GM23248 (cell line): ENCODE measurements at regions not wholly inside any gene's neighbourhood (a gene's known extent, or its start where the extent isn't known, plus 50 kb on each side); places are given as distances from the start of the nearest gene placed in this dataset.

Source experiments
- DNase-seq: peaks from one replicate; pipeline ENCODE4 v3.0.0-alpha.2; 2015
- H2AFZ ChIP-seq: fragments of 200-600 bp; sonication (generic); 2 replicates; pipeline ENCODE4 v1.6.1; 2016; ENCODE audit warnings: antibody characterized with exemption
- H3F3A ChIP-seq: fragments of 200-600 bp; sonication (generic); 2 replicates; pipeline ENCODE4 v1.6.1; 2016; ENCODE audit warnings: mild to moderate bottlenecking, antibody characterized with exemption, mixed run types; ENCODE audit not compliant: insufficient read depth
- H3K27ac ChIP-seq: fragments of 200-600 bp; sonication (generic); 2 replicates; pipeline ENCODE4 v1.5.1; 2016; ENCODE audit warnings: mild to moderate bottlenecking
- H3K27me3 ChIP-seq: fragments of 200-600 bp; sonication (generic); replicated peaks from 2 replicates; pipeline ENCODE4 v1.6.1; 2016; ENCODE audit warnings: mild to moderate bottlenecking; ENCODE audit not compliant: insufficient read depth
- H3K36me3 ChIP-seq: fragments of 200-600 bp; sonication (generic); 2 replicates; pipeline ENCODE4 v1.6.1; 2016; ENCODE audit warnings: low read depth, mild to moderate bottlenecking
- H3K4me1 ChIP-seq: fragments of 200-600 bp; sonication (generic); 2 replicates; pipeline ENCODE4 v1.6.1; 2016; ENCODE audit warnings: mild to moderate bottlenecking; ENCODE audit not compliant: insufficient read depth
- H3K4me2 ChIP-seq: fragments of 200-600 bp; sonication (generic); one replicate; pipeline ENCODE4 v1.6.1; 2016; ENCODE audit warnings: mild to moderate bottlenecking; ENCODE audit not compliant: unreplicated experiment
- H3K4me3 ChIP-seq: fragments of 200-600 bp; sonication (generic); 2 replicates; pipeline ENCODE4 v1.5.1; 2016; ENCODE audit warnings: mild to moderate bottlenecking
- H3K79me2 ChIP-seq: fragments of 200-600 bp; sonication (generic); 2 replicates; pipeline ENCODE4 v1.6.1; 2016; ENCODE audit warnings: mild to moderate bottlenecking; ENCODE audit not compliant: insufficient read depth
- H3K9ac ChIP-seq: fragments of 200-600 bp; sonication (generic); 2 replicates; pipeline ENCODE4 v1.6.1; 2016; ENCODE audit warnings: mild to moderate bottlenecking
- H3K9me2 ChIP-seq: fragments of 200-600 bp; sonication (generic); 2 replicates; pipeline ENCODE4 v1.6.1; 2016; ENCODE audit warnings: mixed run types, mild to moderate bottlenecking, moderate library complexity; ENCODE audit not compliant: insufficient read depth
- H3K9me3 ChIP-seq: fragments of 200-600 bp; sonication (generic); one replicate; pipeline ENCODE4 v1.6.1; 2017; ENCODE audit warnings: low read depth
- H4K20me1 ChIP-seq: fragments of 200-600 bp; sonication (generic); 2 replicates; pipeline ENCODE4 v1.6.0; 2016; ENCODE audit not compliant: insufficient read depth
- EZH2 ChIP-seq: fragments of 200-600 bp; sonication (generic); IDR thresholded peaks from 2 replicates; pipeline ENCODE4 v1.6.1; 2018; ENCODE audit warnings: antibody characterized with exemption, mild to moderate bottlenecking; ENCODE audit not compliant: insufficient read depth, poor library complexity, severe bottlenecking
- EZH2phosphoT487 ChIP-seq: fragments of 200-600 bp; sonication (generic); IDR thresholded peaks from 2 replicates; pipeline ENCODE4 v1.6.1; 2018; ENCODE audit warnings: antibody characterized with exemption, moderate library complexity, mild to moderate bottlenecking, low read depth; ENCODE audit not compliant: insufficient read depth
- WGBS, 2 experiments: methylation state at CpG; one replicate each; pipeline ENCODE4 v1.1.6; 2015 to 2017; ENCODE audit warnings: low lambda C conversion rate in 2 of 2, low coverage in 1 of 2; ENCODE audit errors: missing lambda C conversion rate in 2 of 2; 5-methylcytosine and 5-hydroxymethylcytosine counted together
- in situ Hi-C: fragments of 300-500 bp; cut with MboI; formaldehyde crosslinking; loops from 2 replicates; pipeline ENCODE4 v1.15.0; 2020

GRCh38 chr14:58785701-58786100 is 147.9 kb downstream of the DACT1 start:
- no peak overlapping the region for H3K27ac ChIP-seq
- H3K9ac ChIP-seq, result no peak overlapping the region
- no peaks in the 10 kb centered on the region for H3K4me1 ChIP-seq
- no peaks in the 10 kb centered on the region for H3F3A ChIP-seq
- H4K20me1 ChIP-seq, result no peaks in the 10 kb centered on the region
- H3K79me2 ChIP-seq, result no peaks in the 10 kb centered on the region
- no peaks in the 10 kb centered on the region for H3K9me3 ChIP-seq
- DNase-seq, result no peak
- H3K4me3 ChIP-seq, result no peak overlapping the region
- H2AFZ ChIP-seq, result no peak overlapping the region
- H3K36me3 ChIP-seq, result no peaks in the 10 kb centered on the region
- TF ChIP-seq EZH2phosphoT487 (no peak), EZH2 (no peak)
- no peak overlapping the region for H3K4me2 ChIP-seq
- in situ Hi-C loops, result no loop called here
- WGBS, 2 experiments, result 67 to 69% methylated on average over 3 of the region's 3 CpGs
- H3K27me3 ChIP-seq, result peaks cover 19% of the 10 kb centered on the region; the same call in 1 of the 2 replicates
- no peaks in the 10 kb centered on the region for H3K9me2 ChIP-seq

GRCh38 chr14:58787592-58787991 is 149.8 kb downstream of the DACT1 start:
- Histone ChIP-seq H4K20me1 (no peaks in the 10 kb centered on the region), H3K9ac (no peak overlapping the region), H3K9me3 (no peaks in the 10 kb centered on the region), H3K36me3 (no peaks in the 10 kb centered on the region), H2AFZ (no peak overlapping the region), H3K9me2 (no peaks in the 10 kb centered on the region), H3K27ac (no peak overlapping the region), H3K4me3 (no peak overlapping the region), H3K4me1 (no peaks in the 10 kb centered on the region), H3K79me2 (no peaks in the 10 kb centered on the region), H3K27me3 (peaks cover 19% of the 10 kb centered on the region; the same call in 1 of the 2 replicates), H3F3A (no peaks in the 10 kb centered on the region), H3K4me2 (no peak overlapping the region)
- 0 to 4% methylated on average over 1 of the region's 1 CpG for WGBS, 2 experiments
- no peak for TF ChIP-seq EZH2
- peak; percentile 42 for DNase-seq
- in situ Hi-C loops, result no loop called here

GRCh38 chr14:58788655-58789503 is 151.1 kb downstream of the DACT1 start:
- in situ Hi-C loops, result no loop called here
- WGBS, 2 experiments, result 71 to 79% methylated on average over 4 of the region's 4 CpGs
- Histone ChIP-seq H3K27me3 (peaks cover 15% of the 10 kb centered on the region; the same call in 1 of the 2 replicates), H3K4me3 (no peak overlapping the region), H3K27ac (no peak overlapping the region), H2AFZ (no peak overlapping the region), H3K9me2 (no peaks in the 10 kb centered on the region), H4K20me1 (no peaks in the 10 kb centered on the region), H3K36me3 (no peaks in the 10 kb centered on the region), H3K9me3 (no peaks in the 10 kb centered on the region), H3F3A (no peaks in the 10 kb centered on the region), H3K4me2 (no peak overlapping the region), H3K4me1 (no peaks in the 10 kb centered on the region), H3K79me2 (no peaks in the 10 kb centered on the region), H3K9ac (no peak overlapping the region)
- no peak for DNase-seq
- TF ChIP-seq EZH2phosphoT487 (no peak), EZH2 (no peak)

- 44% methylated on average over 4 of the region's 4 CpGs for WGBS, 2 experiments
- no peaks in the 10 kb centered on the region for H4K20me1 ChIP-seq
- no peaks in the 10 kb centered on the region for H3K4me1 ChIP-seq
- H3K4me2 ChIP-seq, result no peak overlapping the region
- peaks cover 12% of the 10 kb centered on the region; the same call in 1 of the 2 replicates for H3K27me3 ChIP-seq
- DNase-seq, result no peak
- H3K79me2 ChIP-seq, result no peaks in the 10 kb centered on the region
- no peak overlapping the region for H2AFZ ChIP-seq
- H3K27ac ChIP-seq, result no peak overlapping the region
- no peak overlapping the region for H3K4me3 ChIP-seq
- no peaks in the 10 kb centered on the region for H3F3A ChIP-seq
- no peaks in the 10 kb centered on the region for H3K36me3 ChIP-seq
- in situ Hi-C loops, result no loop called here
- TF ChIP-seq EZH2 (no peak), EZH2phosphoT487 (no peak)
- H3K9me3 ChIP-seq, result no peaks in the 10 kb centered on the region
- H3K9ac ChIP-seq, result no peak overlapping the region
- H3K9me2 ChIP-seq, result no peaks in the 10 kb centered on the region
Measured at GRCh38 chr14:58789736-58790135, 152.0 kb downstream of the DACT1 start.

GRCh38 chr14:58792416-58792815 is 154.7 kb downstream of the DACT1 start:
- no peaks in the 10 kb centered on the region for H3K9me2 ChIP-seq
- H3K79me2 ChIP-seq, result no peaks in the 10 kb centered on the region
- H4K20me1 ChIP-seq, result no peaks in the 10 kb centered on the region
- DNase-seq, result no peak
- no peak overlapping the region for H3K27ac ChIP-seq
- H3K27me3 ChIP-seq, result 0 out of 2 replicates have a peak, but pooled peaks cover 3% of the 10 kb centered on the region
- in situ Hi-C loops, result no loop called here
- H3K4me1 ChIP-seq, result no peaks in the 10 kb centered on the region
- 80 to 86% methylated on average over 3 of the region's 3 CpGs for WGBS, 2 experiments
- TF ChIP-seq EZH2phosphoT487, result no peak
- TF ChIP-seq EZH2, result no peak
- no peak overlapping the region for H3K9ac ChIP-seq
- H3K4me3 ChIP-seq, result no peak overlapping the region
- no peaks in the 10 kb centered on the region for H3F3A ChIP-seq
- no peaks in the 10 kb centered on the region for H3K36me3 ChIP-seq
- no peak overlapping the region for H3K4me2 ChIP-seq
- H2AFZ ChIP-seq, result no peak overlapping the region
- no peaks in the 10 kb centered on the region for H3K9me3 ChIP-seq
